Activated CD4-positive, CD25-positive, alpha-beta regulatory T cell treated with anti-CD3 and anti-CD28 coated beads, Interleukin-2, amount 50 U/mL, for 72 hours (primary cell): ENCODE measurements at regions not wholly inside any gene's neighbourhood (a gene's known extent, or its start where the extent isn't known, plus 50 kb on each side); places are given as distances from the start of the nearest gene placed in this dataset.
"Not testable (repeated sequence)": the region's sequence is repeated elsewhere in the genome, so short reads cannot be mapped to it uniquely, and the experiment has no call there.

Experiments
- DNase-seq: peaks from one replicate; pipeline ENCODE4 v3.0.0; 2021

DNA sequence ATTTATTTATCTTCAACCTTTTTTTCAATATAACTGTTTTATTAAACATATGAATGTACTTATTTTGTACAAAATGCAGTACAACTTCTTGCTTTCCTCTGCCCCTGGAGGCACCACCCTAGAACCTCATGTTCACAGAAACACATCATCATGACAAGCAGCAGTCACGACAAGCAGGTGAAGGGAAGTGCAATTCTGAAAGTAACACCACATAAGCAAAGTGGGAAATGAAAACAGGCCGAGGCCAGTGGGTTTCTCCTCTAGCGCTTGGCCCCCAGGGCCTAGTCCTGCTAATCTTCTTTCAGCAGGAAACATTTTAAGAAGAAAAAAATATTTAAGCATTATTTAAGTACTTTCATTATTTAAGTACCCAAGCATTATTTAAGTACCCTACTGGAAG, 598.1 kb downstream of the SH2D4B start:
- no peak for DNase-seq

DNA sequence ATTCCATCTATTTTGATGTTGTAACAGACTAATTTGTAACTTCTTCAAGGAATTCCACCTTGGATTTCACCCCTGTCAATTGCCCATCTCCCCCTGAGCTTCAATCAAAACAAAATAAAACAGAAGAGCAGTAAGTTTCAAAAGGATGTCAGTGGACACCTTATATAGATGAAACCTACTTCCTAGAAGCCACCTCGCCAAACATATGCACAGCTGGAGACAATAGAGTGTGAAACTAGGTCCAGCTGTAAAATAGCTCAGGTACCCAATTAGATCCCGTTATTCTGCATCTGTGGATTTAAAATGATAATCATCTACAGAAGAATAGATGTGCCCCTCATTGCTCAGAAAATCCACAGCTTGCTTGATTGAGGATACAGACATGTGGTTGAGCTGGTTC, 598.6 kb downstream of the SH2D4B start:
- no peak for DNase-seq

DNA sequence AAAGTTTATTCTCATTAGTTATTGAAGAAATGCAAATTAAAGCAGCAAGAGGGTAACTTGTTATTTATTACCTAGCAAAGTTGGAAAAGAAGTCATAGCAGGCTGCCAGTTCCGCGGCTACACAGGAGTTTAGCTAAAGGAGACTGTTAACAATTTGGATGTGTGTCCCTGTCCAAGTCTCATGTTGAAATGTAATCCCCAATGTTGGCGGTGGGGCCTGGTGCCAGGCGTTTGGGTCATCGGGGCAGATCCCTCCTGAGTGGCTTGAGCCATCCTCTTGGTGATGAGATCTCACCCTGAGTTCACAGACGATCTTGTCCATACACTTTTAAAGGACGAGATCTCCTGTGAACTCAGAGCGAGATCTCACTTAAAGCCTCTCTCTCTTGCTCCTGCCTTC, 608.3 kb downstream of the SH2D4B start:
- DNase-seq = no peak

DNA sequence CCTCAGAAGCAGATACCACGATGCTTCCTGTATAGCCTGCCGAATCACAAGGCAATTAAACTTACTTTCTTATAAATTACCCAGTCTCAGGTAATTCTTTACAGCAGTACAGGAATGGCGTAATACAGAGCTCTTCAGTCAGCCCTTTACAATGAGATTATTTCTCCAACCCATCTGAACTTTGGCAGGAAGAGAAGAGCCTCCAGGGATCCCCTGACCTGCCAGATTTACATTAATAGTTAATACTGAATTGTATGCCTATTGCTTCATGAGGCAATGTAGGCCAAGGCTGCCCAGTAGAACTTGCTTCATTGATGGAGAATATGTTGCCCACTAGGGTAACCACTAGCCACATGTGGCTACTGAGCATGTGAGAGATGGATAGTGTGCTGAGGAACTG, 608.7 kb downstream of the SH2D4B start:
- DNase-seq = no peak

DNA sequence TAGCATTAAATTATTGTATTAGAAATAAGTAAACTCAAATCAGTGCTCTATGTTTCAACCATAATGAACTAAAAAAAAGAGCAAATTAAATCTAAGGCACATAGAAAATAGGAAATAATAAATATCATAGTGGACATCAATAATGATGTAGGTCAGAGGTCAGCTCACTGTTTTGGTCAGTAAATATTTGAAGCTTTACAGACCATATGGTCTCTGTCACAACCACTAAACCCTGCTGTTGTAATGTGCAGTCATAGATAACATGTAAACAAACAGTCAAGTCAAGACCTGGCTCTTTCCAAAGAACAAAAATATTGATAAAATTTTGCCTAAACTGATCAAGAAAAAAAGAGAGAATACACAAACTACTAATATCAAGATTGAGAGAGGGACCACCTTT, 615.0 kb downstream of the SH2D4B start:
- DNase-seq = no peak

DNA sequence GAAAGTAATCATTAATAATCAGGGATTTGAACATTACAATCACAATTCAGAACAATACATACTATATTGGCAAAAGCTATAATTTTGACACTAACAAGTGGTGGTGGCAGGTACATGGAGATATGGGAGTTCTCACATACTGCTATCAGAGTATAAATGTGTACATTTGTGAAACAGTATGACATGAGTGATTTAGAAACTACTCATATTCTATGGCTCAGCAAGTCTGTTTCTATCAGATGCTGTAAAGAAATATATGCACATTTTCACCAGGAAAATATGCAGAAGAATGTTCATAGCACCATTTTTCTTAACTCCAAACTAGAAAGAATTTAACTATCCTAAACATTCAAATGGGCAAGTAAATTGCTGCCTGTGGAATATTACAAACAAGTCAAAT, 620.0 kb downstream of the SH2D4B start:
- DNase-seq = no peak

DNA sequence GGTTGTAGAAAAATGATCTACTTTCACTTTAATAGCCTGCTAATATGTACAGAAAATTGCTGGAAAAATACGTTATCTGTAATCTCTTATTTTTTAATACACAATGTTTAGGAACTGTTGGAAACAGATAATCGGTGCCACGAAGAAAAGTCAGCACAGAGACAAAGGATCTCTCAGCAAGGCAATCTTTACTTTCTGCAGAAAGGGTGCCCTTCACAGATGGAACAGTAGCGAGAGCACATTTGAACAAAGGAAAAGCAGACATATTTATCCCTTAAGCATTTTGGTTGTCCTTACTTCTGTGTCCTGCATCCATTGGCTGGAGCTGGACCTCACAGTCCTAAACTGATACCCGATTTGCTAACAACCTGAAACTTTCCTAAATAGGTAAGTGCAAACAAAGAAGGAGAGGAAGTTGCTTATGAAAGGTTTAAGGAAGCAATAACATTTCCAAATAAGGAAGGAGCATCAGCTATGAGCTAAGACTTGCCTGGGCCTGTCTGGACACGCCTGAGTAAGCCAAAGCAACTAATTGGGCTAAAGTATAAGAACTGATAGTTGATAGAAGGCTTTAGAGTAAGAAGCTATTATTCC, 640.0 kb downstream of the SH2D4B start:
- no peak for DNase-seq

DNA sequence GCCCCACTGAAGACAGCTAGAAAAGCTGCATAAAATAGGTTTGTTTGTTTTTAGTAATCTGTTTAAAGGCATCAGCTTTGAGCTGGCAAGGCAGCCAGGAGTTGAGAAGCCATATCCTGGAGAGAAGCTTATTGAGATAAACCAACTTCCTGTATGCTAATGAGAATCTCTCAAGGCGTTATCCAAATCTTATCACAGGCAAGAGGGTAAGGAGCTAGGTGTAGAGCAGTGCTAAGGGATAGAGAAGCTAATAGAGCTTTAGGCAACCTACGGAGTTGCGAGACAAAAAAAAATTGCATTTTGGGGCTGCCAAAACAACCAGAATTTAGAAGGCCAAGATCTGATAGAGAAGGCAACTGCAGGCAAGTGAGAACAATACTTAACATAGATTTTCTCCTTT, 641.6 kb downstream of the SH2D4B start:
- no peak for DNase-seq

DNA sequence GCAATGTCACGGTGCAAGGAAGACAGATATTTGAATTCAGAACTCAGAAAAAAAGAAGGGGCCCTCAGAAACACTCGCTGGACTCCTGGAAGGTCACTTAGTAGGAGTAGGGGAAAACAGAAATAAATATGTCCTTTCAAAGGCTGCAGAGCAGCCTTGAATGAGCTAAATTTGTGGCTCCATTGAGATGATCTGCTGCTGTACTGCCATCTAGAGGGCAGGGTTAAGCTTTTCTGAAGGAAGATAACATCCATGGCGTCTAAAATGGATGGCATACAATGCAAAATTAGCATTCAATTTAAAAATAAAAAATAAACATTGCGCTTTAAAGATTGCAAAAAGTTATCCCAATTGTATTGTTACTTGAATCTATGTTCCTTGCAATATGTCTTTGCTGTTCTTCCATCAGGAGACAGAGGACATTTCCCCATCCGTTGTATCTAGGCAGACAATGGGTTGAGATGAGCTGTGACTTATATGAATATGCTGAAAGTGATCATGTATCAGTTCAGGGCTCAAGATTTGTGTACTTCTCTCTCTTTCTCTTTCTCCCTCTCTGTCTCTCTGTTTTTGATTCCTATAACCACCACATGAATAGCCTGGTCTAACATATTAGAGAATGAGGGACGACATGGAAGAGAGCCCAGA, 642.2 kb downstream of the SH2D4B start:
- DNase-seq = no peak

DNA sequence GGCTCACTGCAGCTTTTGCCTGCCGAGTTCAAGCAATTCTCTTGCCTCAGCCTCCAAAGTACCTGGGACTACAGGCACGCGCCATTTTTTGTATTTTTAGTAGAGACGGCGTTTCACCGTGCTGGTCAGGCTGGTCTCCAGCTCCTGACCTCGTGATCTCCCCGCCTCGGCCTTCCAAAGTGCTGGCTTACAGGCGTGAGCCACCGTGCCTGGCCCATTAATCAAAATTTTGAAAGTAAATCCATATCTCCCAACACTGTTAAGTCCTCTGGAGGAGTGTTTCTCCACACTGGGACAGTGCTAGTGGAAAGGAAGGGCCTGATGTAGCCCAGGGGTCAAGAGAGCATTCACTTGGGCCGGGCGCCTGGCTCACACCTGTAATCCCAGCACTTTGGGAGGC, 644.6 kb downstream of the SH2D4B start:
- no peak for DNase-seq

DNA sequence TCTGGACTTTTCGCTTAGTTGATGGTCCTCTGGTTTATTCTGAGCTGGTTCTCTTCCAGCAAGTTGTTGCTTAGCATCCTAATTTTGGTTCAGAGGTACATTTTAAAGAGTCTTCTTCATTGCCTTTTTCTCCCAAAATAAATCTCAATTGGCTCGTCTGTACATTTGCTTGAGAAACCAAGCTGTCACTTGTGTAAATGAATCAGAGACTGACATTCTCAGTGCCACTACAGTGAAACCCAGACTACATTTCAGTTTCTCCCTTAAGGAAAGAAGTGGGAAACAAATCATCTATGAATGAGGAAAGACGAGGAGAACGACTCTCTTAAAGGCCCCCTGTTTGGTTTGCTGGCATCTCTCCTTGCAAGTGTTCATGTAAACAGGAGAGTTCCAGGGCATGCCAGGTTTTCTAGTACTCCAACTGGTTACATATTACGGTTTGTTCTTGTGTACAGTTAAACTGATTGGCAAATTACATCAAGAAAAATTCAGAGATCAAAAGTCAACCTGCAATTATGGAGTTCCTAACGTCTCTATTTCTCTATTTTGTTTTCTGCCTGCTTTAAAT, 654.6 kb downstream of the SH2D4B start:
- DNase-seq = no peak

DNA sequence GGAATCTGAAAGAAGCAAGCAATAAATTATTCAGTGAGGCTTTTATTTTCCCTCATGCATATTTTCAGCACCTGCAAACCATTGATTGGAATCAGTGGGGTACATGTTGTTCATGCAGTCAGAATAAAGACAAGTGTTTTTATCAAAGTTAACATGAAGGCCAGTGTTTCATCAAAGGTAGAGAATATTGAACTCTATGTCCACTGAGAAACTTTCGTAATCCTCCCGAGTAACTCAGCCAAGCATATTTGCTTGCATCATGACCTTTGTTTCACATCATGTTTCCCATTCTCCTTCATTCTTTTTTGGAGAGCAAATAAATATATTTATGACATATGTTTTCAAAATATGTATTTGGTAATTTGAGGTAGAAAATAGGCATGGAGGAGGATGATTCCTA, 663.1 kb downstream of the SH2D4B start:
- DNase-seq = no peak

DNA sequence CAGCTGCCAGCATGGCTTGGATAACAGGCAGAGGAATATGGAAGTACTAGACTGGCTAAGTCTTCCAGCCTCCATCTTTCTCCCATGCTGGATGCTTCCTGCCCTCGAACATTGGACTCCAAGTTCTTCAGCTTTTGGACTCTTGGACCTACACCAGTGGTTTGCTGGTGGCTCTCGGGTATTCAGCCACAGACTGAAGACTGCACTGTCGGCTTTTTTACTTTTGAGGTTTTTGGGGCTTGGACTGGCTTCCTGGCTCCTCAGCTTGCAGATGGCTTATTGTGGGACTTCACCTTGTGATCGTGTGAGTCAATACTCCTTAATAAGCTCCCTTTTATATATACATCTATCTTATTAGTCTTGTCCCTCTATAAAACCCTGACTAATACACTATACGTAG, 667.6 kb upstream of the NRG3 start:
- not testable (repeated sequence) for DNase-seq

DNA sequence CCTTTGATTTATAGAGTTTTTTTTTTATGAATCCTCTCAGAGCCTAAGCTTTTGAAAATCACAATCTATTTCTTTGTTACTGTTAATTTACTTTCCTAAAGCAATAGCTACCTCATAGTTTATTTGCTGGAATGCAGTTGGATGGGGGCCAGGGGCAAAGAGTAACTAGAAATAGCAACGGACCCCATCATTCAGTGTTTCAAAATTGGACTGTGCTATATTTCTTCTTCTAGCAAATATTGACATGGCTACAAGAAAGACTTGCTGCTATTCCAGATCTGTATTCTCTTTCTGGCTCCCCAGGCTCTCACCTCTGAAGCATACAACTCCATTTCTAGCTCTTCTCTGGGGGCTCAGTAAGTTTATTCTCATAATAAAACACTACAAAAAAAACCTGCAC, 661.6 kb upstream of the NRG3 start:
- no peak for DNase-seq

DNA sequence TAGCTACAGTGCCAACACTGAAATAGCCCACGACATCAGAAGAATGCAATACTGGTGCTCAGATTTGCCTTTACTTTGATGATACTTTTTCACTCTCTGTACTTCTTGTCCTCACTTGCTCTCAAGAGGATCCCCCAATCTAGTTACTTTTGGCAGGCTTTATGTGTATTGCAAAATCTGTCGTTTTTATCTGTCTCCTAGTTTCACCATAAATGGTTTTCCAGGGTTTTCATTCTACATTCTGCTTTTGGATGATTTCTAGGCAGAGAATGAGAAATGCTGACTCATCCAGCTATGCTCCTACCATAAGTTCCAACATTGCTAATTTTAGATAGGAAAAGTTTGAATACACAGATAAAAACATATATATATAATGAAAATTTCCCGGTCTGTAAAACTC, 659.5 kb upstream of the NRG3 start:
- DNase-seq = no peak

DNA sequence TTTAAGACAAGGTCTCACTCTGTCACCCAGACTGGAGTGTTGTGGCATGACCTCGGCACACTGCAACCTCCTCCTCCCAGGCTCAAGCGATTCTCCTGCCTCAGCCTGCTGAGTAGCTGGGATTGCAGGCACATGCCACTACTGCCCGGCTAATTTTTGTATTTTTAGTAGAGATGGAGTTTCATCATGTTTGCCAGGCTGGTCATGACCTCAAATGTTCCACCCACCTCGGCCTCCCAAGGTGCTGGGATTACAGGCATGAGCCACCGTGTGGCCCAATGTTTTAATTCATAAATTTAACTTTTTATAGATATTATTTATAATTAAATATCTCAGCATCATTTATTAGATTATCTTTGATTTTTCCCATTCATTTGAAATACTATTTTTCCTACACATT, 658.0 kb upstream of the NRG3 start:
- no peak for DNase-seq

DNA sequence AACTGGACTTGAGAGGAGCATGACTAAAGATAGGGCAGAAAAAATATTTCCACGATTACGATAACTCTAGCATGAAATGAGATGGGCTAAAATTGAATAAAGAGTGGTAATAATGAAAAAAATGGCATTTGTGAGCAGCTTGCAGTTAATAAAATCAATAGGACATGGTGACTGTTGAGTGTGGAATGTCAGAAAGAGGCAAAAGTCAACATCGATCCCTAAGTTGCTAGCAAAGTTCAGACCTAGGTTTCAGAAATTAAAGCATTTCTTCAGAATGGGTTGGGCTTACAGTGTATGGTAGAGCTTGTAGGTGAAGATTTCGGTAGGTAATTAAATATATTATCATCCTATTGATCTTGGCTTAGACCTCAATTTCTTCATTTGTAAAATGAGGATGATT, 656.7 kb upstream of the NRG3 start:
- DNase-seq = no peak

DNA sequence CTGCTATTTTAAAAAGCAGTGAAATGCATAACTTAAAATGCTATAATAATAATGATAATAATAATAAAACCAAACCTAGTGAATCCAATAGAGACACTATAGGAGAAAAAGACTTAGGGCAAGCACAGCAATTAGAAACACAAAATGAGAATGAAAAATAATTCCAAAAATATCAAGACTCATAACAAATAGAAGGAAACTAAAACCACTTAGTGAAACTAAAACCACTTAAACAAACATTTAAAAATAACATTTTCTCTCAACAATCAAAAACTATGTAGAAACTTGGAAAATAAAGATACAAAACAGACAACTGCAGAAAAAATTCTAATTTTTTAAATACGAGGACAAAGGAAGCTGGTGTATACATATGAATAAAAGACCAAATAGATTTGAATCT, 655.2 kb upstream of the NRG3 start:
- DNase-seq = no peak

DNA sequence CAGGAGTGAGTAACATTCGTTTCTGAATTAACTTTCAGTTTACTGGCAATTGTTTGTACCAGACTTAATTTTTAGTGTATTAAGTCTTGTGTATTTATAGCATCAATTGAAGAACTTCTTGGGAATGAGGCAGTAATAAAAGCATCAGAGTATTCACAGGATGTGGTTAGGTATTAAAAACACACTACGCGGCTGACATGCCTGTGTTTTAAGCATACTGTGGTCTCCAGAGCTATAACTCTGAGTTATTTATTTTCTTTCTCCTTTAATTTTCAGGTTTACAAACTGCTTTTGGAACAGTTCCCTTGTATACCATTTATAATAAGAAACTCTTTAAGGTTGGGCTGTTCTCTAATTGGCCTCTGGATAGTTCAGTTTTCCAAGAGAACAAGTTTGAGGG, 626.1 kb upstream of the NRG3 start:
- no peak for DNase-seq

DNA sequence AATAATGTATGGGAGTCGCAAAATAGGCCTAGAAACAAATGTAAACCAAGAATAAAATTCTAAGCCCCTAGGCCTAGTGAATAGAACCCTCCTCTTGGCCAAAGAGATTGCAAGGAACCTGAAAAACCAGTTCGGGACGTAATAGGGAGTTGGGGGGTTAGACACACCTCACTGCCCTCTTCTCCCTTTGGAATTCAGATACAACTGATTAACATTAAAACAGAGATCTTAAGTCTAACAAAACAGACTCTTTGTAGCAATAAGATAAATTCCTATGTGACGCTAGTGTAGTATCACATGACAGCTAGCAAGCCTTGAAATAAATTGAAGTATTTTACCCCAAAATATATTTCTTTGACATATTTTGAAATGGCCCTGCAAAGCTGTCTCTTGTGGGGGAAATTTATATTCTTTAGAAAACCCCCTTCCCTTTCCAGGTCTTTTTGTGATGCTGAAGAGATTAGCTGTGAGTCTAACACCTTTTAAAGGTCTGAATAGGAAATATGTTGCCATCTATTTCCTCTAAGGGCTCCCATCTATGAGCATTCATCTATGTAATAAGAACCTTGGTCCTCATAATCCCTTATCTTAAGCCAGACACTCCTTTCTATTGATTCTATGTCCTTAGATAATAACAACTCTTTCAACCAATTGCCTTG, 623.4 kb upstream of the NRG3 start:
- DNase-seq = no peak

DNA sequence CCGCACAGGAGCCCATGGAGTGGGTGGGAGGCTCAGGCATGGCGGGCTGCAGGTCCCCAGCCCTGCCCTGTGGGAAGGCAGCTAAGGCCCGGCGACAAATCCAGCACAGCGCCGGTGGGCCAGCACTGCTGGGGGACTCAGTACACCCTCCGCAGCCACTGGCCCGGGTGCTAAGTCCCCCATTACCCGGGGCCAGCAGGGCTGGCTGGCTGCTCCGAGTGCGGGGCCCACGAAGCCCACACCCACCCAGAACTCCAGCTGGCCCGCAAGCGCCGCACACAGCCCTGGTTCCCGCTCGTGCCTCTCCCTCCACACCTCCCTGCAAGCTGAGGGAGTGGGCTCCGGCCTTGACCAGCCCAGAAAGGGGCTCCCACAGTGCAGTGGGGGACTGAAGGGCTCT, 610.0 kb upstream of the NRG3 start:
- not testable (repeated sequence) for DNase-seq

DNA sequence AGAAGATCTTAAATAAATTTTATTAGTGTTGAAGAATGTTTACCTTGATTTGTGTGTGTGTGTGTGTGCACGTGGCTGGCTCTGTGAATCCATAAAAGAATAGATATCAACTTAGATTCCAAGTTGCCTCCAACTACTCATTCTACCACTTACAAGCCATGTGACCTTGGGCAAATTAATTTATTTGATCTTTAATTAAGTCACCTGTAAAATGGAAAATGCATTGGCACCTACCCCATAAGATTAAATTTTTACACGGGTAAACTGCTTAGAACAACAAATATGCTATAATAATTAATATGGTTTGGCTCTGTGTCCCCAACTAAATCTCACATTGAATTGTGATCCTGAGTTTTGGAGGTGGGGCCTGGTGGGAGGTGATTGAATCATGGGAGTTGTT, 604.9 kb upstream of the NRG3 start:
- DNase-seq = no peak

DNA sequence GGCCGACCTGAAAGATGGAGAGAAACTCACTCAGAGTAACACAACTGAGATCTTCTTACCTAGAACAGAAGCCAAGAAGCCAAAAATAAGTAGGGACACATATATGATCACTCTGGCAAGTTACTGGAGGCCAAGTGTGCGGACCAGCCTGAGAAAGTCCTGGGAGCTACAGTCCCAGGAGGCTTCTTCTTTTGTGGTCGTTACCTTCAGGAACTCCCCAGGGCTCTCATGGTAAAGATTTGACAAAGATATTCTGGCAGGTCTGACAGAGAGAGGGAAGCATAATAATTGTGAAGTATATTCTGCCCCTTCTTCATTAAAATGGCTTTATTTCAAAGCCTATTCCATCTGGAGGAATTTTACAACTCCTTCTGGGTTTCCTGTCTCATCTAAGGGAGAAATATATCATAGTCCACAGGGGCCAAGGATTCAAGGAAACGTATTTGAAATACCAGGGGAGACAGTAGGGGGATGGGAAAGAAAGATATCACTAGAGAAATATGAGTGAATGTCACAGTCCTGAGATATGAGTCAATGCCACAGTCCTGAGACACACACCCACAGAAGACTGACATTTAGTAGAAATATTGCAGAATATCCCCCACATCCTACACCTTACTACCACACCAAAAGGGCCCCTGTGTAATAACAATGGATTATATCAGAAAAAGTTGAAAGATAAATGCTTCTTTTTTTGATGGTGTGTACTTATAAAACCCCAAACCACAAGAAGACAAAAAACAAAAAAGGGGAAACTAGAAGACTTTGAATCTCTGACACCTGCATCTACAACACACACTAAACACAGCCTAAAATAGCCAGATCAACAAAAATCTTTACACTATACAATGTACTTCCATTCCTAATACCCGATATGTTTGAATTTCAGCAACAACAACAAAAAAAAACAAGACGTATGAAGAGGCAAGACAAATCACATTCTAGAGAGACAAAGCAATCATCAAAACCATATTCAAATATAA, 594.2 kb upstream of the NRG3 start:
- no peak for DNase-seq
